ENCODE measurements at regions not wholly inside any gene's neighbourhood (a gene's known extent, or its start where the extent isn't known, plus 50 kb on each side); places are given as distances from the start of the nearest gene placed in this dataset.

DNA sequence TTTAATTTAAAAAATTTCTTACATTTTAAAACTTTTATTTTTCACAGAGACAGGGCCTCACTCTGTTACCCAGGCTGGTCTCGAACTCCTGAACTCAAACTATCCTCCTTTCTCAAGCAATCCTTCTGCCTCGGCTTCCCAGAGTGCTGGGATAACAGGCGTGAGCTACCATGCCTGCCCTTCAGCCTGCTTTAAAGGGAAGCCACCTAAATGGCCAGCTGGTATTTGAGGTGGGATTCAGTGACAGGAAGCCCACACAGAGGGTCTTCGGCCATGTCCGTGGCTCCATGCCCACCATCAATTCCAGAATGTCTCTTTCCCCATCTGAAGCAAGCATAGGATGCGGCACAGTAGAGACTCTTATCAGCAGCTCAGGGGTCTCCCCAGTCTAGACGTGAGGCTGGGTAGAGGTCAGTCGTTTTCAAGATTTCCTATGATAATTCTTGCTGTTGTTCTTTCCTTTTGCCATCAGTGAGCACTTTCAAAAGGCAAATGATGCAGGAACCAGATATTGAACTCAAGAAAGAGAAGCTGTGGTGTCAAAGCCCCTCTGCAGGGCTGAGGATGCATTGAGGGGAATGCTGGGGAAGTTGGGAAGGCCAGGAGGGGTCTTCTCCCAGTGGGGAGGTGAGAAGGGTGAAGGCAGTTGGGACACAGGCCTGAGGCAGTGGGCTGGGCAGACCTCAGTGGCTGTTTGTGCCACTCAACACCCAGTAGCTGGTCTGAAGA is 291.5 kb upstream of the IGFBP3 start:
- no peak for DNase-seq

DNA sequence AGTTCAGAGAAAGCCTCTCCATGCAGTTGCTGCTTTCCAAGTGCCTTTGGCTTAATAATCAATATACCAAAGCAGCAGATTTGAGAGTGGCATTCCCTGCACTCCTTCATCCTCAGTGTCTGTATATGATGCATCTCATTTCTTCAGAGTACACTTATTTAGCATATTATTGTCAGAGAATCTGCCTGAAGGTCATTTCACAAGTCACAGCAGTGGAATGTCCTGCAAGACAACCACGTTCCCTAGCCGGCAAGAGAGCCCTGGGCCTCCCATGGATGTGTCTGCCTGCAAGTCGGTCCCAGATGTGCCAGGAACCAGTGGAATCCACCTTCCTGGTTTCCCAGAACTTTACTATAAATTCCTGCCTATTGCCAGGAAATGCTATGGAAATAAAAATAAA is 289.4 kb upstream of the IGFBP3 start:
- no peak for DNase-seq

DNA sequence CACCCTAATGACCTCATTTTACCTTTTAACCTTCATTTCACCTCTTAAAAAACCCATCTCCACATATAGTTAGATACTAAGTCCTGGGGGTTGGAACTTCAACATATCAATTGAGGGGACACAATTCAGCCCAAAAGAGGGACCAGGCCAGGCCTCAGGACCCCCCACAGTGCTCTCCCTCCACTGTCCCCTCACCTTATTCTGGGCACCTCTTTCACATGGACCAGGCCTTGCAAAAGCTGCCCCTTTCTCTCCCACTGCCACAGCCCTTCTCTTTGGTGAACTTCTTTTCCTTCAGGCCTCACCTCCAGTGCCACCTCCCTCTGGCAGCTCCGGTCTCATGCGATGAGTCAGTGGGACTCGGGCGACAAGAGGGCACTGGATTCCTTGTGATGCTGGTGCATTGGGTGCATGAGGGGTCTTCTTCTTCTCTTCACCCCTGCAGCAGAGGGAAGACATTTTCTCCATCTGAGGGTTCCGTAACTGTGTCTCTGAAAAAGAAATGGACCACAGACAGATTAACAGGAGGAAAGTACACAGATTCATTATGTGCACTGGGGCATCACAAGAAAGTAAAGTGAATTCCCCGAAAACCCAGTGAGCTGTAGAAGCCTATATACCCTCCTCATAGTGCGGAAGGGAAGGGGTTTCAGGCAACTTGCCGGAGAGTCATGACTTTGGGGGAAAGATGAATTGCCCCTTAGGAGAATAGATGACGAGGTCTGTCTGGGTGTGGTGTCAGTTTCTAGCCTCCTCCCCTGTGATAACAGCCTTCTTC is 288.7 kb upstream of the IGFBP3 start:
- no peak for DNase-seq

DNA sequence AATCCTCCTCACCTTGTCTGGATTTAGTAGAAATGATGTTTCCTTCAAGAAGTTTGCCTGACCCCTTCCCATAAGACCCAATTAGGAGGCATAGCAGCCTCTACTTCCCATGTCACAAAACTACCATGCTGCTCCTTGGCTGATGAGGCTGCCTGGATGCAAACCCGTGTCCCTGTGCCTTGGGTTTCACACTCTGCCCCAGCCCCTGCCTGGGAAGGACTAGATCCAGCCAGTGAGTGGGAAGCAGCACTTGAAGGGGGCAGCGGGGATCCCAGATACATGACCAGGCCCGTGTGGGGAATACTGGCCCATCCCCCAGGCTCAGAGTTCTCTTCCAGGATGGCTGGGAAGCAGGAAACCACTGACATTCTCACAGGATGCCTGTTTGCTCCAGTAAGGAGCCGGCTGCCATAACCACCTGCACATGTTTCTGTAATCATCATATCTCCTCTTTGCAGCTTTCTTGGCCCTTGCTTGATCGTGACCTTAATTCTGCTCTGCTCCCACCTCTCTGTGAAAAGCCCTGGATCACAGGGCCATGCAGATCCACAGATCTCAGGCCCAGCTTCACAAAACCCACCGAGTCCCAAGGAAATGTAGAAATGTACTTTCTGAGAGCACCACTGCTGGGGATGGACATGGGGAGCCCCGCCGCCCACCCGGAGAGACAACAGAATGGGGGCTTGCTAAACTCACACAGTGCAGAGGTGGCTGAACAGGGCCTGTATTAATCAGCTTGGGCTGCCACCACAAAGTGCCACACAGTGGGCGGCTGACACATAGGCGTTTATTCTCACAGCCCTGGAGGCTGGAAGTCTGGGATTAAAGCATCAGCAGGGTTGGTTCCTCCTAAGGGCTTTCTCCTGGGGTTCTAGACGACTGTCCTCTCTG is 287.8 kb upstream of the IGFBP3 start:
- no peak for DNase-seq

DNA sequence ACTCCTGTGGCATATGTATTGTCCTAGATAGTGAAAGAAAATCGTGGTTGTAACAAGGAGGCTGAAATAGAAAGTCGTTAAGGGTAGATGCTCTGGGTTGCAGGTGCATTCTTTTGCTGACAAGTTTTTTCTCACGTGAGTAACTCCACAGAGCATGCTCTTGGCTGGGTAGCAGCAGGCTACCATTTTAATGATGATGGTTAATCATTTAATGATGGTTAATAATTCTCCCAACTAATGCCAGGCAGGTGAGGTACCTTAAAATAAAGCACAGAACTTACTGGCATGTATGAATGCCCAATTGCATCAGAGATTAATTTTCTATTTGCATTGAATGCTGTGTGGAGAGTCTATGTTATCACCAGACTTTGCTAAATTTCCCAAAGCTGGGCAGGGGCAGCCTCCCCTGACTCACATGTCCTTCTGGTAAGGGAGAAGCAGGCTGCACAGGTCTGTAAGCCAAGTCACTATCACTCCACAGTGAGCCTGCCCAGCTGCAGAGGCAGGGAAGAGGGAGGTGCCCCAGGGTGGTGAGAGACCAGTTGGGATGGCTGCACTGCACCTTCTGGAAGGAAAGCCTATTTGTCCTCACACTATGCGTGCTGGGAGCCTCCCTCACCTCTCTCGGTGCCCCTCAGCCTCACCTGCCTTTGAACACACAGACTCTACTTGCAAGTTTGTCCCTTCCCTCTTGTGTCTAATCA is 287.0 kb upstream of the IGFBP3 start:
- DNase-seq: no peak

DNA sequence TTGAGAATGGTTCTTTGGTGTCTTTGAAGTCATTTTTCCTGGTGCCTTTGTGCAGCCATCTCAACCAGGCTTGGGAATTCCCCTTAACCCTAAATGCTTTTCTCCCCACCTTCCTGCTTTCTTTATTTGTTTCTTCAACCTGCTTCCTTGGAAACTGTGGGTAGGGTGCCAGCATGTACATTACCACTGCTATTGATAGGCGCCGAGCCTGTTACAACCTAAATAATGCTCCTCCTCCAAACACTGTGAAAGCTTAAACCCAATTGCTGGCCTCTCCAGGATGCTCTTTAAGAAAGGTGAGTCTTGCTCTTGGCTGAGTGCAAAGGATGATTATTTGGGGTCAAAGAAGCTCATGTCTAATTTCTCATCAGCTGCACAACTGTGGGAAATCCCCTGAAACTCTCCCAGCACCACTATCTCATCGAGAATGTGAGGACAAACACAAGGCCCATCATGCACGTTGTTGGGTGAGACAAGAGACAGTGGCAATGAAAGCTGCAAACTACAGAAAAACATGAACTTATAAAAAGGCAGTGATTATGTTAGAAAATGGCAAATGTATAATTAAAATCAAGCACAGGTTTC is 285.5 kb upstream of the IGFBP3 start:
- DNase-seq: no peak

DNA sequence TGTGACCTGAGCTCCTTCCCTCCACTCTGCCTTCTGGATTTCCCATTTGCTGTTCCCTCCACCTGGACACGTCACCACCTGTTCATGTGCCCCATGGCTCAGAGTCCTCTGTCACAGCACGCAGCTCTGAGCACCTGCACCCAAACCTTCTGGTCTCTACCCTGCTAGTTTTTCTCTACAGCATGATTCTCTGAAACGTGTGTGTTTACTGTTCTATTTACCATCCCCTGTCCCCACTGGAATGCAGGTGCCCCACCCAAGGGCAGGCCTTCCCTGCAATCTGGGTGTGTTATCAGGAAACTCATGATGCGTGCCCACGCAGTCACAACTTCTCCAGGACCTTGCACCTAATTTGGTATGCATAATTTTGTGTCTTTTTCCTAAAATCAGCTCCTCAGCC is 284.4 kb upstream of the IGFBP3 start:
- no peak for DNase-seq

DNA sequence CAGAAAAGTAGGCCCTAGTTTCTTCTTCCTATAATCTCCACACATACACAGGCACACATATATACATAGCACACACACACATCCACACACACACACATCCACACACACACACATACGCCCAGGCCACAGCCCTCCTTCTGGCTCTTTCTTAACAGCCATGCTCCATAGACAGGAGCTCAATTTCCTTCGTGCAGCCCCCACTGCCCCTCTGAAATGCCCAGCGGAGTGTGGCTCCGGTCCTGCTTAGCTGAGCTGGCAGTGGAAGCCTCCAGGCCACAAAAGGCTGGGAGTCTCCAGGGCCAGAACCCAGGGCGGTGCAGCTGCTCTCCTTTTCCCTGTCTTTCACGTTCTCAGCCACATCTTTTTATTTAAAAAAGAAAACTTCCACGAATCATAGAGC is 282.9 kb upstream of the IGFBP3 start:
- no peak for DNase-seq

DNA sequence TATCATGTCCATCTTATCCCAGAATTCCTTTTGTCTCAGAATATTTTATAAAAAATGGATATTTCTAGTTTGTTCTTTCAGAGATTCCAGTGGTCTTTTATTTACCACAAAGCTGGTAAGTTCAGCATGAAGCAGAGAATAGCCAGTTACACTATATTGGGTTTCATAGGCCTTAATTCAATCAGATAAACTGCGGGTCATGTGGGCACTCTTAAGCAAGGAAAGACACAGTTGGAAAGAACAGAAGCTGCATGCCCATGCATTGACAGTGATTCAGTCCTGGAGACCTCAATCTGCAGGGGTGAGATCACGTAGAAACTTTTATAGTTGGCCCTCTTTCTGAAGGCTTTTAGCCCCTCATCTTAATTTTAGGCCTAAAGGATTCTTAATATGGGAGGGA is 281.3 kb upstream of the IGFBP3 start:
- no peak for DNase-seq

DNA sequence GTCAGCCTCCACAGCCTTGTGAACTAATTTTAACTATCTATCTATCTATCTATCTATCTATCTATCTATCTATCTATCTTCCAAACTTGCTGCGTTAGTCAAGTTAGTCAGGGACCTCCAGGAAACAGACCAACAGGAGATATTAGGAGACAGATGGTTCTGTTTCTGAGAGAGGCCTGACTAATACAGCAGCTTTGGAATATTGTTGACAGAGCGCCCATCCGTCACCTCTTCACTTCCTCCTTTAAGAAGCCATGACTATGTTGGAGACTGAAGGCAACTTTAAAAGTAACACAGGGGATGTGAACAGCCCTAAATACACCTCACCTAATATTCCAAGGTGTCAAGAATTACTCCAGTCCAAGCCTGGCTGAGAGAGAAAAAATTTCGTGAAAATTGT is 280.9 kb upstream of the IGFBP3 start:
- DNase-seq: no peak

DNA sequence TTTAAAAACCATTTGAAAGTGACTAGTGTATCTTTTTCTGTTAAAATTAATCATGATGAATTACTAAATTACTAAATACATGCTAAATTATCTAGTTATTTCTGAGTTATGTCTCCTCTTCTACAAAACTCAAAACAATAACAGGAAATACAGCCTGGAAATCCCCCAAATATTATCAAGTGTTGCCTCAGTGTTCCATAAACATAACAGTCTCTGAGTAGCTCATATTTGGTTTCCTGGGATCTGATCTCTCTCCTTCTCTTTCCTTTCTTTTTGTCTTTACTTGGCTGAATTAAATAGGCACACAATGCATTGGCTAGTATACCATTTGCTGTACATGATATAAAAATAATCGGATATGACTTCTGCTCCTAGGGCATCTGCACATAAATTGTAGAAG is 277.6 kb upstream of the IGFBP3 start:
- DNase-seq: no peak

DNA sequence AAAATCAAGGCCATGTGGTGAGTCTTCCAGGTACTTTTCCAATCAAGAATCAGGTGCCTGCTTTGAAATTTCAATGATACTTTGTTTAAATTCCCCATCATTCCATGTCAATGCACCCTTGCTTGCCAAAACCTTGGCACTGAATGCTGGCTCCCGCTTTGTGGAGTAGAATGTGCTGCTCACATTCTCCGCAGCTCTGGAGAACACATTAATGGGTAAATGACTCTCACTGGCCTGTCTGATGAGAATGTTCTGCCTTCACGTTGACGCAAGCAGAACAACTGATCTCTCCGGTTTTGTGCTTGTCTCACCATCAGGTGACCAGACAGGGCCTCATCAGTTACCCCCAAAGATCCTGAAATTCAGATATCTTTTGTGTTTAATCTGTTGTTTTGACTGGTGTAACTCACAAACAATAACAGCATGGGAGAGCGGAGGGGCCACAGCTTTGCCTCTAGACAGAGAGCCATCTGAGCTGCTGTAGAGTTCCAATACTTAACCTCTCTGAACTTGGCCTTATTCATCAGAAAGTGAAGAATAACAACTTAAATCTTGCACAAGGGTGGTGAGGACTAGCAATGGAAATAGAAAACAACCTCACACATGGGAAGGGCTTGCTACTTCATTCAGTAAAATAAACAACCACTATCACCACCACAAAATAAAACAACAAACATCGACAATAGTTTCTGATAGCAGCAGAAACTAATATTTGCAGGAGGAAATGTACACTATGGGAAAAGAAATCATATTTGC is 276.9 kb upstream of the IGFBP3 start:
- DNase-seq: no peak

DNA sequence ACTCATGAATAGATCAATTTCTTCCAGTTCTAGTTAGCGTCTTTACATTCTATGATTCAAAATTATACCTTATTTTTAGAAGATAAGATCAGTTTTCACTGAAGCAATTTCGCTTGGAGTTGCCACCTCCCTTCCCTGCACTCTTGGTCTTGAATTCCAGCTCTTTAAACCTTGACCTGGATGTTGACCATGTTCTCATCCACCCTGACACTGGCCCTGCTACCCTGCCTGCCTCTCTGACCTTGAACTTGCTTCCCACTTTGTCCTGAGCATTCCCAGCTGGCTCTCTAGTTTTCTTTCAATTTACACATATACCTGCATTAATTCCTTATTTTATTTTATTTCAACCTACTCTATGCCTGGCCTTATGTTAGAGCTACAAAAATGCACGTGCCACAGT is 274.9 kb upstream of the IGFBP3 start:
- DNase-seq: no peak

DNA sequence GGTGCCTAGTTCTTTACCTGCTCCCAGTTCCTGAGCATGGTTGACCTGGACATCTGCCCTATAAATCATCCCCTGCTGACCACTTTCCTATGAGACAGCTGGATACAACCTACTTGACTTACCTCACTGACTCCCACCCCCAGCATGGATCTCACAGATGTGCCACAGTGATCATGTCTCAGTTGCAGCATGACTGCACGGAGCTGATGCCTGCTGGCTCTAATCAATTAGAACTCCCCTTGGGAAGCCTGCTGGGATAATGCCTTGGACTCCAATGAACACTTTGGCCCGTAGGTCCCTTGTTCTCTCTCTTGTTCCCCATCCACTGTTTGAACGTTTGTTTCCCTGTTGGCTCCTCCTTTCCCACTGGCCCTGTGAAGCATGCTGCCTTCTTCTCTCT is 271.2 kb upstream of the IGFBP3 start:
- no peak for DNase-seq

DNA sequence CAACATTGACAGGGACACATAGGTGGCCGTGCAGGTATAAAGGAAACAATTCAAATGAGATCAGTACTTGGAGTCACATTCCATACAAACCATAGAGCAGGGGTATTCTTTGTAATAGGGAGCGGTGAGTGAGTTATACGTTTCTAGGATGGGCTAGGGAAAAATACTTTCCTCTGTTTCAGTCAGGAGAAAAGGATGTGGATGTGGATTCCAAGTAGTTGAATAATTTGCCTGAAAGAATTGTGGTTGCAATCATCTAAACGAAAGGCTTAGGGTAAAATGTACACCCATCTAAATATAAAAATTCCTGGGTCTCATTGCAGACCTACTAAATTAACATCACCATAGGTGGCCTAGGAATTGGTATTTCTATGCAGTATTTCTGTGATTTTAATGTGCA is 270.7 kb upstream of the IGFBP3 start:
- DNase-seq: no peak

DNA sequence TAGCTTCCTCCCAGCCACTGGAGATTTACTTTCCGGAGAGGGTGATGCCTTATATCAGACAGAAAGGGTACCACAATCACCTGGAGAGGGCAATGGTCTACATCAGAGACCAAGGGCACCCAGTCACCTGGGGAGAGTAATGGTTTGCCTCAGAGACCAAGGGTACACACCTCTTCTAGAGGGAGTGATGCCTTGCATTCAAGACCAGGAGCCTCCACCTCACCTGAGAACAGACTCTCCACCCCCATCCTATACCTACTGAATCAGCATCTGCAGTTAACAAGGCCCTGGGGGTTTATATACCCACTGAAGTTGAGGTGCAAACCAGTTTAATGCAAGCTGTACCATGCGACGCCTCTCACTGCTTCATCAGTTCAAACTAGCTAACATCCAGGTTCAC is 270.2 kb upstream of the IGFBP3 start:
- DNase-seq: no peak

DNA sequence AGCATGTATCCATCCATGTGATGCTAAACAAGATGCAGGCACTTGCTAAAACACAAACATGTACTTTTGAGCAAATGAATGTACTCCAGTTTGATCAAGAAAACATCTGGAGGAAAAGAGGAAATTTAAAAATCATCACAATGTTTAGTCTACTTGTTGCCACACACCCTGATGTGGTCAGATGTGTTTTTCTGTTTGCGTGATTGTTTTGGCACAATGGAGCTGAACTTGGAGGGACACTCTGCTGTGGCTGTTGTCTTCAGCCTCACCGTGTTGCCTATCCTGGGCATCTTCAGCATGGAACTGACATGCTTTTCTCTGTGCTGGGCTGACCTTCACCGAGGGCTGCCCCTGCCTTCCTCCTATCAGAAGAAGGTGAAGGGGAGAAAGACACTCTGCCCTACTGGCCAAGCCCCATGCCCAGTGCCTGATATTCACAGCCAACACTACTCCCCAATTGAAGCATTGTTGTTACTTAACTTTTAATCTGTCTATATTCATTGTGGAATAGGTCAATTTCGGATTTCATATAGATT is 268.3 kb upstream of the IGFBP3 start:
- no peak for DNase-seq

DNA sequence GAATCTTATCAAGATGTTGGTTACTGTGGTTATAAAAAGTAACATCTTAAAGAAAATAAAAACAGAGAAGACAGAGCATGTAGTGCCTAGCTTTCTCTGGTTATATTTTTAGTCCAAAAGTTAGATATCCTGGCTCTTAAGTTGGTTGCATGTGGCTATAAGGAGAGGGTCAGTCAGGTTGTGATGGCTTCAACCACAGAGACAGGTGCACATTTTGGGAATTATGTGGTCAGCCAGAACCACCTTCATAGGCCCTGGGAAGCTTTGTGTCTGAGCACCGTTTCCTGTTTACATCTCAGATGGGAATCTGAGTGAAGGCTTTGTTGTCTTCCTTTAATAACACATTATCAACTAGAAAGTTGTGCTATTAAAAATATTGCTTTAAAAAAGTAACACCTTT is 265.1 kb upstream of the IGFBP3 start:
- DNase-seq: no peak

DNA sequence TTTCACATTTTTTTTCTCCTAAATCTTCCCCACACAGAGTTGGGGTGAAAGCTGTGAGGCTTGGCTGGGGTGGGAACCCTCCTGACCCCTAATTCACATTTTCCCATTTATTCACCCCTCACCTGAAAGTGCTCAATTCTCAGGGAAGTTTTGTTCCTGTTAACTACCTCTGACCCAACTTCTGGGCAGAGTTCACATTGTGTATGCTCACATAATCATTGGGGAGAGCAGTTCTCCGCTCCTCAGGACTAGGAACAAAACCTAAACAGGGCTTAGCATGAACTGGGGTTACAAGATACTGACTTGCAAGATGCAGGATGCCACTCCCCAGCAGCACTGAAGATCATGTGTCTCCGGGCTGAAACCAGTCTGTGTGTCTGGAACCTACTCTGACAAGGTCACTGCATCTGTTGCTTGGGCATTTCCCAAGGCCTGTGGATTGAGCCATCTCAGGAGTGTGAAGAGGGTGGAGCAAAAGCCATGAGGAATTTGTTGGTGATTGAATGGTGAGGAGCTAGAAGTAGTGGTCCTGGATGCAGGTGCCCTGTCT is 258.1 kb upstream of the IGFBP3 start:
- DNase-seq: no peak

DNA sequence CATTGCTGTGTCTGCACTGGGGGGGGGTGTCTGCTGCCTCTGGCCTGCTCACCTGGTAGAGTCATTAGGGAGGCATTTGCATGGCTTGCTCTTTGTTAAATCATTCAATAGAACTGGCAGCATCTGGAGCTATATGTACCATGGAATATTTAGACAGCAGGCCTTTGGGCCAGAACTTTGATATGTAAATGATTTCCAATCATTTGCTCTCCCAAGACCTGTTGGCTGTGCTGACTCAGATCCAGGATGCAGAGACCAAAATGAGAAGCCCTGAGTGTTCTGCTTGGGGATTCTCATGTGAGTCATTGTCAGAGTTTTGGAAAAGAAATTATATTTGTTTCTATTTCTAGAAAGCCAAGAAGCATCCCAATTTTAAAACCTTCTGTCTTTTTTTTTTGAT is 257.6 kb upstream of the IGFBP3 start:
- no peak for DNase-seq

DNA sequence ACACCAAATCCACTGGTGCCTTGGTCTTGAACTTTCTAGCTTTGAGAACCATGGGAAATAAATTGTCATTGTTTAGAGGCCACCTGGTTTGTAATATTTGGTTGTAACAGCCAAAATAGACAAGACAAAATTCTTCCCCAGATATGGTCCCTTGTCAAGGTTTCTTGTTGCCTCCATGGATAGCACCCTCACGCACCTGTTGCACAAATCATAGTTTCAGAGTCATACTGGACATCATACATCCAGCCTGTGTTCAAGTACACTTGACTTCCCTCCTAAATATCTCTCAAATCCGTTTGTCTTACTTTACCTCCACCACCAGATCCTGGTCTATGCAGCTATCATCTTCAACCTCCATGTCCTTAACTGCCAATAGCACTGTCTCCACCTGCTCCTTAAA is 256.7 kb upstream of the IGFBP3 start:
- no peak for DNase-seq

Data from KG1 (cell line).